Type B pancreatic cell (in vitro differentiated cells): ENCODE measurements at regions not wholly inside any gene's neighbourhood (a gene's known extent, or its start where the extent isn't known, plus 50 kb on each side); places are given as distances from the start of the nearest gene placed in this dataset.

Experiments used
- DNase-seq: peaks from one replicate; pipeline ENCODE4 v3.0.0; 2021; ENCODE audit warnings: mixed read lengths; ENCODE audit not compliant: unreplicated experiment; ENCODE audit errors: extremely low spot score
- H3K27ac Mint-ChIP-seq: 2 replicates; pipeline ENCODE4 v1.8.0; 2021; ENCODE audit warnings: mild to moderate bottlenecking, mixed read lengths
- H3K27me3 Mint-ChIP-seq: 2 replicates; pipeline ENCODE4 v1.8.0; 2021; ENCODE audit warnings: mixed read lengths
- H3K36me3 Mint-ChIP-seq: 2 replicates; pipeline ENCODE4 v1.8.0; 2021; ENCODE audit warnings: mixed read lengths
- H3K4me1 Mint-ChIP-seq: one replicate; pipeline ENCODE4 v1.8.0; 2021; ENCODE audit warnings: mixed read lengths; ENCODE audit not compliant: unreplicated experiment
- H3K4me3 Mint-ChIP-seq: 2 replicates; pipeline ENCODE4 v1.8.0; 2021; ENCODE audit warnings: mild to moderate bottlenecking, mixed read lengths
- H3K9me3 Mint-ChIP-seq: 2 replicates; pipeline ENCODE4 v1.8.0; 2021; ENCODE audit warnings: mixed read lengths
- CTCF ChIP-seq: fragments of 200-600 bp; sonication (generic); conservative IDR thresholded peaks from 2 replicates; pipeline ENCODE4 v1.5.0; 2021; ENCODE audit warnings: antibody characterized with exemption, mild to moderate bottlenecking

- no peak for DNase-seq
- no peaks in the 10 kb centered on the region for H3K27me3 Mint-ChIP-seq
- no peak overlapping the region for H3K27ac Mint-ChIP-seq
- H3K9me3 Mint-ChIP-seq, result no peaks in the 10 kb centered on the region
- TF ChIP-seq CTCF, result no peak
- no peaks in the 10 kb centered on the region for H3K4me1 Mint-ChIP-seq
- no peaks in the 10 kb centered on the region for H3K36me3 Mint-ChIP-seq
- no peak overlapping the region for H3K4me3 Mint-ChIP-seq
Measured at GRCh38 chr5:28143519-28143918, 1105.1 kb upstream of the CDH9 start.

- H3K36me3 Mint-ChIP-seq, result no peaks in the 10 kb centered on the region
- no peak for TF ChIP-seq CTCF
- no peaks in the 10 kb centered on the region for H3K4me1 Mint-ChIP-seq
- H3K4me3 Mint-ChIP-seq, result no peak overlapping the region
- DNase-seq, result no peak
- no peaks in the 10 kb centered on the region for H3K27me3 Mint-ChIP-seq
- H3K27ac Mint-ChIP-seq, result no peak overlapping the region
- no peaks in the 10 kb centered on the region for H3K9me3 Mint-ChIP-seq
Measured at GRCh38 chr5:28132151-28132550, 1093.8 kb upstream of the CDH9 start.

- Mint-ChIP-seq H3K27ac (no peak overlapping the region), H3K9me3 (peaks cover 1% of the 10 kb centered on the region), H3K4me1 (no peaks in the 10 kb centered on the region), H3K4me3 (no peak overlapping the region), H3K36me3 (no peaks in the 10 kb centered on the region), H3K27me3 (no peaks in the 10 kb centered on the region)
- TF ChIP-seq CTCF, result no peak
- DNase-seq, result no peak
Measured at GRCh38 chr5:28117691-28118090, 1079.3 kb upstream of the CDH9 start.

- no peak for DNase-seq
- H3K27me3 Mint-ChIP-seq, result no peaks in the 10 kb centered on the region
- H3K9me3 Mint-ChIP-seq, result no peaks in the 10 kb centered on the region
- no peaks in the 10 kb centered on the region for H3K4me1 Mint-ChIP-seq
- no peak overlapping the region for H3K27ac Mint-ChIP-seq
- no peak overlapping the region for H3K4me3 Mint-ChIP-seq
- no peaks in the 10 kb centered on the region for H3K36me3 Mint-ChIP-seq
- no peak for TF ChIP-seq CTCF
Measured at GRCh38 chr5:28117273-28117672, 1078.9 kb upstream of the CDH9 start.

- no peak for DNase-seq
- Mint-ChIP-seq H3K9me3 (no peaks in the 10 kb centered on the region), H3K4me1 (no peaks in the 10 kb centered on the region), H3K36me3 (no peaks in the 10 kb centered on the region), H3K27ac (no peak overlapping the region), H3K4me3 (no peak overlapping the region), H3K27me3 (no peaks in the 10 kb centered on the region)
- no peak for TF ChIP-seq CTCF
Measured at GRCh38 chr5:28110781-28111180, 1072.4 kb upstream of the CDH9 start.

GRCh38 chr5:28104080-28104479 is 1065.7 kb upstream of the CDH9 start:
- Mint-ChIP-seq H3K27ac (no peak overlapping the region), H3K9me3 (no peaks in the 10 kb centered on the region), H3K4me3 (no peak overlapping the region), H3K4me1 (no peaks in the 10 kb centered on the region), H3K36me3 (no peaks in the 10 kb centered on the region), H3K27me3 (no peaks in the 10 kb centered on the region)
- TF ChIP-seq CTCF, result no peak
- no peak for DNase-seq
